GM13977 (cell line): ENCODE measurements at regions not wholly inside any gene's neighbourhood (a gene's known extent, or its start where the extent isn't known, plus 50 kb on each side); places are given as distances from the start of the nearest gene placed in this dataset.

Experiments used
- DNase-seq: peaks from one replicate; pipeline ENCODE4 v3.0.0; 2012; ENCODE audit warnings: low spot score
- in situ Hi-C: fragments of 300-500 bp; cut with MboI; formaldehyde crosslinking; loops from one replicate; pipeline ENCODE4 v1.12.0; 2022; ENCODE audit warnings: low sequenced_read_pairs, low pct_unique_long_range_greater_than_20kb, mixed read lengths, inconsistent platforms; ENCODE audit not compliant: unreplicated experiment
- TF ChIP-seq, protein P1 (sequence below): IDR thresholded peaks from 2 replicates; pipeline ENCODE4 v1.5.1; 2012; ENCODE audit warnings: mild to moderate bottlenecking, control low read depth; ENCODE audit not compliant: insufficient read depth; ENCODE audit errors: extremely low read depth, missing control alignments

DNA sequence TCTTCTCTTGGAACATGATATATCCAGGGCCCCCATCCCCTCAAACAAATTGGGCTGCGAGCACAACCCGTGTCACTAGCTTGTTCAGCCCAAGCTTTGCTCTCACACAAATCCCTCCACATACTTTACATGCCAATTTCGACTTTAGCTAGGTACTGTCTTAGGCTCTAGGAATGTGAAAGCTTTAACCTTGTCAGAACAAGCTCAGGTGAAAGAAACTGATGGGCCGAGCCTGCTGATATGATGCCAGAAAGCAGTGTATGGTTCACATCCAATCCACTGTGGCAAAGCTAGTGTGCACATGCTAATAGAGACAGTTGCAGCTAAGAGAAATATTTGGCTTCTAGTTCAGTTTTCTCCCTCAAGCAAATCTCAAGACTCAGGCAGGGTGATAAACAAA lies 79.5 kb downstream of the TNFSF18 start:
- in situ Hi-C loops, result no loop called here
- no peak for DNase-seq
- TF ChIP-seq, protein P1, sequence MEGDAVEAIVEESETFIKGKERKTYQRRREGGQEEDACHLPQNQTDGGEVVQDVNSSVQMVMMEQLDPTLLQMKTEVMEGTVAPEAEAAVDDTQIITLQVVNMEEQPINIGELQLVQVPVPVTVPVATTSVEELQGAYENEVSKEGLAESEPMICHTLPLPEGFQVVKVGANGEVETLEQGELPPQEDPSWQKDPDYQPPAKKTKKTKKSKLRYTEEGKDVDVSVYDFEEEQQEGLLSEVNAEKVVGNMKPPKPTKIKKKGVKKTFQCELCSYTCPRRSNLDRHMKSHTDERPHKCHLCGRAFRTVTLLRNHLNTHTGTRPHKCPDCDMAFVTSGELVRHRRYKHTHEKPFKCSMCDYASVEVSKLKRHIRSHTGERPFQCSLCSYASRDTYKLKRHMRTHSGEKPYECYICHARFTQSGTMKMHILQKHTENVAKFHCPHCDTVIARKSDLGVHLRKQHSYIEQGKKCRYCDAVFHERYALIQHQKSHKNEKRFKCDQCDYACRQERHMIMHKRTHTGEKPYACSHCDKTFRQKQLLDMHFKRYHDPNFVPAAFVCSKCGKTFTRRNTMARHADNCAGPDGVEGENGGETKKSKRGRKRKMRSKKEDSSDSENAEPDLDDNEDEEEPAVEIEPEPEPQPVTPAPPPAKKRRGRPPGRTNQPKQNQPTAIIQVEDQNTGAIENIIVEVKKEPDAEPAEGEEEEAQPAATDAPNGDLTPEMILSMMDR, result no peak

DNA sequence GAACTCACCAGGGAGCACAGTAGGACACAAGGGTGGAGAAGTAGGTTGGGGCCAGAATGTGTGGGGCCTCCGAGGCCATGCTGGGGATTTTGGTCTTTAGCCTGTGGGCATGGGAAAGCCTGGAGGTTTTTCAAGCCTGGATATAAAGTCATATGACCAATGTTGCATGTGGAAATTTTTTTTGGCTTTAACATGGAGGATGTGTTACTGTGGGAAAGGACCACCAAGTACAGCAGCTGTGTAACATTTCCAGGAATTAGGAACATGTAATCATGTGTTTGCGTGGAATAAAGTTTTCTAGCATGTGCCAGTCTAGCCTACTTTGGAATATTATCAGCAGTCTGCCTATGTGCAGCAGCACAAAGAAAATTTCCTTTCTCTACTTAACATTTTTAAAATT lies 78.5 kb downstream of the TNFSF18 start:
- in situ Hi-C loops, result no loop called here
- TF ChIP-seq, protein P1, result no peak
- DNase-seq, result no peak

DNA sequence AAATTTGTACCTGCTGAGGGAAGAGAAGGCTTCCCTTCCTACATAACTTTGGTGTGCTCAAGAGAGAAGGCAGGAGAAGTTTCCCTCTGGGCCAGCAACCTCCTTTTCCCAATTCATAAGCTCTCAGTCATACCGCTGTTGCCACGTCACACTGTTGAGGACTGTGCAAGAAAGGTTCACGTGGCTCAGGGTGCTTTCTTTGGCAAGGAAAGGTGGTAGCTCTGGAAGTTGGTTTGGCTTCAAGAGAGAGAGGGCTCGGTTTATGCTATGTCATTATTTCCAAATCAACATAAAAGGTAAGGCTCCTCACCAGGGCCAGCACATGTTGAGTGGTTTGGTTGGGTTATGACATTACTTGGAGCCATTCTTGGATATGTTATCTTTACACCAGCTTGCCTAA lies 77.3 kb downstream of the TNFSF18 start:
- in situ Hi-C loops, result no loop called here

DNA sequence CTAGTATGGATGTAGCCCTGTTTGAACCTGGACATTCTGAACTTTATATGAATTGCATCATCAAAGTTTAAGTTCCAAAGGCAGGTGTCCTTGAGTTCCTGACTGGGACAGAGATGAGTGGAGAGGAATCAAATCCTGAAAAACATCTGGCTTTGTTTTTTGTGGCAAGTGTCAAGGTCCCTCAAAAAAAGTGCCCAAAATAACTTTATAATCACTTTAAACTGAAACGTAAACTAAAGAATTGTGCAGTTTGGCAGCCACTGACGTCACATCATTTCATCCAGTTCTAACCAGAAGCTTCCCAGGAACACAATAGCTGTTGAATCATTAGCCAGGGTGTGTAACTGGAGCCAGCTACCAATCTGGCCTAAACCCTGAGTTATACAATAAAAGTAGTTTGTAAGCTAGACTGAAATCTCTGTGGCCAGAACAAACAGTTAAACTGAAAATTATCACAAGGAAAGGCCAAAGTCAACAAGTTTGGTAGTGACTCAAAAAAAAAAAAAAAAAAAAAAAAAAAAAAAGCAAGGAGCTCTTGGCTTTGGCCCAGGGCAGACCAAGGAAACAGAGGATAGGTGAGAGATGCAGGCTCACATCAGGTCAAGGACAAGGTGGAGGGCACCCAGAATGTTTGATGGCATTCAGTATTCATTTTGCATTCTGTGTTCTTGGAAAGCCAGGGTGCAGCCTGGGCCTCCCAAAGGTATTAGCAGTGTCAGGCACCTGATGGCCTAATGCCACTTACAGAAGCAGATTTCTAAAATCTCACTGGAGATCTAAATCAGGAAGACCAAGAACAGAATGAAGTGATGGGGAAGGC lies 74.3 kb downstream of the TNFSF18 start:
- DNase-seq, result no peak
- in situ Hi-C loops, result no loop called here
- TF ChIP-seq, protein P1, result no peak

More for the DNA sequence above, 77.3 kb downstream of the TNFSF18 start:
- DNase-seq, result no peak
- TF ChIP-seq, protein P1, result no peak

DNA sequence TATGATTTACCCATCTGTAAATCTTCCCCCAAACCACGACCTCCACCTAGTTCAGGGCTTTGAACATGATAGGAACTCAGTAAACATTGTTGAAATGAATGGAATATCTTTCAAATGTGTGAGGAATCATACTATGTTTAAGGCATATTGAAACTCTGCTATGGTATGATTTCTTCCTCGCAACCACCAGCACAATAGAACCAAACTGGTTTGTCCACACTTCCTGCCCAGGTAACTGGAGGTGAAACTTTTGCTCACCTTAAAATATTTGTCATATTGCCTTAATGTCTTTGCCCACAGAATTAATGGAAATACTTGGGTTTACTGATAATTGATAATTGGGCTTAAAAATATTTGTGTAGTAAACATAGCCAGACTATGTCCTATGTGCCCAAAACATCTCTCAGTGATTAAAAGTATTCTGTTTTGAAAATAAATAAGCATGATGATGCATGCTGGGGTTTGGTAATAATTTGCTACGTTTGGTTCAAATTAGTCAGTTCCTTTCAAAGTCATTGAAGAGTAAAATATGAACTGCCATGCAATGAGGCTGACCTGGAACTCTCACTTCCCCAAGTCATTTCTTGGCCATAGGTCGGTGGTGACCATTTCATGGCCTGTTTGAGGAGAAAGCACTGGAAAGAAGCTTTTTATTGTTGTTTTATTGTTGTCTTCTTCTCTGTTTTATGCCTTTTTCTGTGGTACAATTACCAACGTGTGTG lies 73.3 kb downstream of the TNFSF18 start:
- in situ Hi-C loops, result no loop called here
- TF ChIP-seq, protein P1, result no peak
- DNase-seq, result no peak

DNA sequence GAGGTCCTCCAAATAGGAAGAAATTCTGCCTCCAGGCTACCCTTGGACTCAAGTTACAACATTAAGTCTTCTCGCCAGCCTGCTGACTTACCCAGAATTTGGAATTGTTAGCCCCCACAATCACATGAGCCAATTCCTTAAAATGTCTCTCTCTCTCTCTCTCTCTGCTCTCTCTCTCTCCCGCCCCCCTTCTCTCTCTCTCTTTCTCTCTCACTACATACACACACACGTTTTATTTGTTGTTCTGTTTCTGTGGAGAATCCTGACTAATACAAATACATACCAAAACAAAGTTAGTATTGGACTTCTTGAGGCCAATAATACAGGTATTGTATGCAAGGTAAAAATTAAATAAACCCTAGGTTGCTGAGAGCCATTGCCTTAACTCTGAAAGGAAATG lies 72.1 kb downstream of the TNFSF18 start:
- in situ Hi-C loops, result no loop called here
- DNase-seq, result no peak
- TF ChIP-seq, protein P1, result no peak
